Stimulated activated CD8-positive, alpha-beta memory T cell treated with anti-CD3 and anti-CD28 coated beads, Interleukin-15, amount 100 ng/mL, for 4 hours (primary cell): ENCODE measurements at regions not wholly inside any gene's neighbourhood (a gene's known extent, or its start where the extent isn't known, plus 50 kb on each side); places are given as distances from the start of the nearest gene placed in this dataset.

ENCODE experiments used
- DNase-seq, 2 donors: peaks; one replicate each; pipeline ENCODE4 v3.0.0-alpha.2; 2020; ENCODE audit warnings: low read depth in 2 of 2

DNA sequence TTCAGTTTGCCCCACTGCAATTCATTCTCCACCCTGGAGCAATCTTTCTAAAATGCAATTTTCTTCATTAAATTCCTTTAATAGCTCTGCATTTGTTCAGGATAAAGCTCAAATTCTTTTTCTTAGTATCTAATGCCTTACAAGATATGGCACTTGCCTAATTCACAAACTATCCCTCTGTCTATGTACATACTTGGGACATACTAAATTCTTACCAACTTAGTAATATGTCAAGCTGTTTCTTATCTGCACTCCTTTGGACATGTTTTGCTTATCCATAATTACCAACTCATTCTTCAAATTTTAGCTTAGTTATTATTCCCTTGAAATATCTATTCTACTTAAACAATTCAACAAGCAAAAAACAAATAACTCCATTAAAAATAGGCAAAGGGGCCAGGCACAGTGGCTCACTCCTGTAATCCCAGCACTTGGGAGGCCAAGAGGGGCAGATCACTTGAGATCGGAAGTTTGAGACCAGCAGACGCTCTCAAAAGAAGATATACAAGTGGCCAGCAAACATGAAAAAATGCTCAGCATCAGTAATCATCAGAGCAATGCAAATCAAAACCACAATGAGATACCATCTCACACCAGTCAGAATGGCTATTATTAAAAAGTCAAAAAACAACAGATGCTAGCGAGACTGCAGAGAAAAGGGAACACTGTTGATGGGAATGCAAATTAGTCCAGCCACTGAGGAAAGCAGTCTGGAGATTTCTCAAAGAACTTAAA, 96.9 kb downstream of the FAM76B start:
- DNase-seq: no peak

DNA sequence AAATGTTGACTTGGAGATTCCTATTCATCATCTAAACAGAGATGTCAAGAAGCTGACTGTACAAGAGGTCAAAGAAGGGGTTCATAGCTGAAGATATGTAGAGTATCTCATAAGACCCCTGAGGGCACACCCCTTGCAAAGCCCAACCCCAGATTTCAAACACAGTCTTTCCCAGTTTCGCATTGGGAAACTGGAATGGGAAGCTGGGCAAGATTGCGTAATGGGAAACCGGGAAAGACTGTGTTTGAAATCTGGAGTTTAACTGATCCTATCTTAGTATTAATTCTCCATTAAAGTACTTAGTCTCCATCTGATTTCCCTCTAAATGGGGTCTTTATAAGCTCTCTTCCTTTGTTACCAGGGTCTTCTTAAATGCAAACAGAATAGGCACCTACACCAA, 99.5 kb downstream of the FAM76B start:
- no peak for DNase-seq

DNA sequence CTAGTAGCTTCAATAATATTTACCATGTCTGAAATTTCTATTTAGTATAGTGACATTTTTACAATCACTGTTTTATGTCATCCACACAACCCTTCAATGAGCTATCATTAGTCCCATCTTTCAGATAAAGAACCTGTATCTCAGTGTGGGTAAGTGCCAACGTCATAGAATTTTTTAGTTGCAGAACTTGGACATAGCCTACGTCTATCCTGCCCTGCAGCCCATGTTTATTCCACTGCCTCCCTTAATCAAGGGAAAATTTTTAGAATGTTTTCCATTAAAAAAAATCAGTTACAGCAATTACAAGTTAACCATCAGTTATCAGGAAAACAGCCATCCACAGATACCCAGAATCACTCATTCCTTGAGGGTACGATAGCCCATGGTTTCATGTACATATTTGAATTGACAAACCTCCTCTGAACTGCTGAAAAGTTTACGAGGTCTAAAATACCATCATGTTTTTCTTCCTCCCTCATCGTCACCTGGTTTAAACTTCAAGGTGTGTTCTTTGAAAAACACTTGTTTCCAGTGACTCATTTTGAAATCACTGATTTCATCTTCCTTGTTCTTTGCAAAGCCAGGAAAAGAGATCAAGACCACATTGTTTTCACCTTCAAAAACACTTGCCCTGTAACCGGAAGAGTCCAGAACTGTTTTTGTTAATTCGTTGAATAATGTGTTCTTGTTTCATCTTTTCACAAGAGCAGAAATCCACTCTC, 100.9 kb downstream of the FAM76B start:
- no peak for DNase-seq

DNA sequence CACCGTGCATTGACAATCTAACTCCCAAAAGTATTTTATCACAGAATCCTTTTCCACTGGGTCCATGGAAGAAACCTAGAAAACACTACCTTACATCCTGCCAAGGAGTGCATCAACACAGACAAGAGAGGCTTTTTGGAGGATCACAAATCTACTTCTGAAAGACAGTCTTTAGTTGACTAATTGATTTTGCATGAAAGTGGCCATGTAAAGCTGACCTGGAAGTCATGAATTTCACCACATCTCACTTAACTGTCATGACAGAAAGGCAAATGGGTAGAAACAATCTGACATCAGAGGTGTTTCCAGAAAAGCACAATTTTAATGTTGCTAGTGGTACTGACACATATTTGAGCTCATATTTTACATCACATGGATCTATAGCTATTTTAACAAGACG, 101.6 kb downstream of the FAM76B start:
- no peak for DNase-seq

DNA sequence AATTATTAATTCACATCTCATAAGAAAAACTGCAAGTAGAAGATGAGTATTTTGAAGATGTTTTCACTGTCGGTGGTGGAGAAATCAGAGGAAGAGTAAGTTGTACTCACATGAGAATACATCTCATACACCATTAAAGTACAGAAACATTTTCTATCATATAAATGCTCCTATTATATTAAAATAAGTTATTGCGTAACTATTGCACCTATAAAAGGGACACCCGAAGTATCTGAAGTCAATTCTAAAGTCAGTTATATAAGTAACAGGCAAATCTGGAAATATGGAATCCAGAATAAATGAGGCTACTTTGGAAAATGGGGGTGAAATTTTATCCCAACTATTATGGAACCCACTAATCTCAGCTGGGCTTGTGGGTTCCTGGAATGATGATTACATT, 103.3 kb downstream of the FAM76B start:
- DNase-seq: no peak

DNA sequence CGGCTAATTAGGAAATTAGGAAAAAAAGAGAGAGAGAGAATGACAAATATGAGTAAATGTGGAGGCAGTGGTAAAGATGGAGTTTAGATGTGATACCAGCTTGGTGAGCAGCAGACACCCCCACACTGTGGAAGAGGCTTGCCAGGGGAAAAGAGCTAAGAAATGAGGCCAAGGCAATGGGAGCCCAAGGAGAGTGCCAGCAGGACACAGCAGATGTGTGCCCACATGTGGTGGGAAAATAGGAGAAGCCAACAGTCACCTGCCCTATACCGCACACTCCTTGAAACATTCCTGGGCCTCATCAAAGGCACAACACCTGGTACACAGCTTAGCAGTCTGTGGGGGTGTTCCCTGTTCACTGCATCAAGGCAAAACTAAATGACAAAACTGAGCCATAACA, 104.9 kb downstream of the FAM76B start:
- DNase-seq: no peak

DNA sequence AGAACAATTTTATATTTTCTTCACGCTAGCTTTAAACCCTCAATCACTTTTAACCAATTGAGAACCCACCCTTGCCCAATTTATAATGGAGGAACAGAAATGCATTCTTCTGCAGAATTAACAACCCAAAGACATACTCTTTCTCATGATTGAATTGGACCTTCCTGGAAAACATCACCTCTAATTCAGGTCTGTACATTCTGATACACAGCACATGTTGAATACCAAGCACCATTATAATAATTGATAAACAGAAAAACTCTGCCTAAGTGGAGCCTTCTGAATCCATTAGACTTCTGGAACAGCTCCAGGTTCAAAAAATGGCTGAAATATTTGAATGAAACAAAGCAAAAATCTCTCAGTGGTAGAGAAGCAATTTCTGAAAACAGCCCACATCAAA, 105.4 kb downstream of the FAM76B start:
- no peak for DNase-seq

DNA sequence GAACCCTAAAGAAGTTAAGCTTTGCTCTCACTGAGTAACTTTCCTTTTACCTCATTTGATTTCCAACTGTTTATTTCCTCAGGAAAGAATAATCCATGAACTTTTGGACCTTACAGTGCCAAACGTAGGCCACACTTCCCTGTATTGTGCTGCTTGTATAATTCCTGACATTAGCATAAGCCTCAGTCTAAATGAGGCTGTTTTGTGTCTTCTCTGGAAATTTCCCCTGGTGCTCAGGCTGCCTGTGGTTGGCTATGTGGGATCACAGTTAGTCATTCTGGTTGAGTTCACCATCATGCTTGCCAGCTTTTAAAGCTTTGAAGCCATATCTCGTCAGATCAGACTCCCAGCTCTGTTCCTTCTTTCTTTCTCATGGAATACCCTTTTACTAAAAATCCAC, 107.0 kb downstream of the FAM76B start:
- no peak for DNase-seq

DNA sequence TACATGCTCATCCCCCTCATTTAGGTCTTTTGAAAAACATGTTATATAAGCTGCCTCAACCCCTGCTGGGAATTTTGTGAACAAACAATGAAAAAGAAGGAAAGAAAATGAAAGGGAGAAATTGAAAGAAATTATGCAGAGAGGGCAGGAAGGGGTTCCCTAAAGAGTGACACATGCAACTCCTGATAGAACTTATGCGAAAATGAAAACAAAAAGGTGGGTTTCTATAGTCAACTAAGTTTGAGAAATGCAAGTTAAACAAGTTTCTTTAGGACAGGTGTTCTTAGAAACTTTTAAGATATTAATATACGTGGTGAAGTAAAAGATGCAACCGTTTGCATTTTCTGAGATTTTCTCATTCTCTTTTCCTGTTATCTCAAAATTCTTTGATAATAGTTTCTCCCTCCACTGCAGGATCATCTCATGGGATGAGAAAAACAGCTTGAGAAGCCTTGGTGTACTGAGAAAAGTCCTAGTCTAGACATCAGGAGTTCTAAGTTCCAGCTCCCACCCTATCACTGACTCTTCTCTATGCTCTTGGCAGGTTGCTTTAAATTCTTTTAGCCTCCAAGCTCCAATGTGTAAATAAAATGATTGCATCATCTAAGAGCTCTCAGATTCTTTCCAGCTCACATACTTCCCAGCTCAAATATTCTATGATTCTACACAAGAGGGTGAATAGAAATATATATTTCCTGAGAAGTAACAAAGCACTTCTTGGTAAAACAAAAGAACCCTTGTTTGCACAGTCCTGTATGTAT, 109.2 kb downstream of the FAM76B start:
- DNase-seq: no peak

DNA sequence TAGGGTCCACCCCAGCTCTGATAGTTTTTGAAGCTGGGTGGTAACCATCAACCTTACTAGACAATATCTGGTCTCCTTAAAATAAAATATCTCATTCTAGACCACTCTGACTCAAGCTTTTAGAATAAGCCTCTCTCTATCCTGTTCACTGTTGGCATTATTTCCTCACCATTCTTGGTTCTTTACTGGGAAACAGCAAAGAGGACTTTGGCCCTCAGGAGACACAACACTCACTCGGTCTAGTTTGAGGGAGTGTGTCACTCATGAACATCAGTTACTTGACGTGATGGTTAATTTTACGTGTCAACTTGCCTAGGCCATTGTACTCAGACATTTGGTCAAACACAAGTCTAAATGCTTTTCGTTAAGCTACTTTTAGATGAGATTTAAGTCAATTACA, 110.6 kb downstream of the FAM76B start:
- no peak for DNase-seq

DNA sequence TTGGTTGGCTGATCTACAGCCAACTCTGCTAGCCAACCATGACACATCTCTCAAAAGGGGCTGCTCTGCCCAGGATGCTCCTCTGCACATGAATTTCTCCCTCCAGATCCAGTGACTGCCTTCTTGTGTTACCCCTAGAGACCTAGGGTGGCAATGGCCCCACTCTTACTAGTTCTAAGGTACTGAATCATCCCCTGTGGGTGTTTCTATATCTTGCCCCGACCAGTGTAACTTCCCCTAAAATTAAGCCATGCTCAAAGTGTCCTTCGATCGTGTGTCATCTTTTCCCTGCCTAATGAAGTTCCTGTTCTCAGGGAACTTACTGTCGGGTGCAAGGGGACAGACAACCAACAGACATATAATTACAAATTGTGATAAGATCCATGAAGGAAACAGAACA, 113.3 kb downstream of the FAM76B start:
- DNase-seq: no peak

DNA sequence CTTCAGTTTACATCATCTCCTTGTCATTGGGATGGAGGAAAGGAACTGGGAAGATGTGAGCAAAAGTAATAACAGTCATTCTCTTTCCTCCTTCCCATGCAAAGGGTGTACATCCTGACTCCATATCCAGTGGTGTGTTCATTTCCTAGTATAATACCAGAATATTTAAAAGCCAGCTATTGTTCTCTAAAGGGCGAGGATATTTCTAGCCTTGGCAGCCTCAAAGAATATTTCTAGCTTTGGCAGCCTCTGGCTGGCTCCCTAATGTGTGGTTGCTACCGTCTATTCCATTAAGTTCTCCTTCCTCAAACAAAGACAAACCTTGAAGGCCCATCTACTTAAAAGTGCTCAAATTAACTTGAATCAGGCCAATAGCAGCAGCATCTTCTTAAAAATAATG, 114.0 kb downstream of the FAM76B start:
- no peak for DNase-seq

DNA sequence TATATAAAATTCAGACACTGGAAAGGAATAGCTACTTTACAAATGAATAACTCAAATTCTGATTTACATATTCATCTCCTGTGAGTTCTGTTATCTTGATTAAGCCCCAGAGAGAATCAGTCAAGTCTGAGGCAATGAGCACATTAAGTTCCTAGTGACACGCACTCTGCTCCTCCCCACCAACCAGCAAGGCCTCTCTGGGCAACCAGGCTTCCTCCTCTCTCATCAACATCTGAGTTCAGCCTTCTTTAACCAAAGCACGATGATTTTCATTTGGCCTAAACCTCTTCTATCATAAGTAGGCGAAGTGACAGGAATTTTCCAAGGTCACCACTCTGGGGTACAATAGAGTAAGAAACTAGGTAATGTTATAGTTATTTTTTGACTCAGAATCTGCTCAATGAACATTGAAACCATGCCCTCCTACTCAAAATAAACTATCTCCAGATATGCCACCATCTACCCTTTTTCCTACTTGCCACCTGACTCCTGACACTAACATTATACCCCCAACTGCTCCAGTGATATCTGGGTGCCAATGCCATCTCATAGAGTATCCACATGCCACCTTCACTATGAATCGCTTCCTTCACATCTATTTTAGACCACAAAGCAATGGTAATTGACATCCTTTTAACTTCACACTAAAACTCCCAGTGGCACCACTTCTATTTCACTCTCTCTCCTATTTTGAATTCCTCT, 114.8 kb downstream of the FAM76B start:
- peak in 1 of 2 donors; percentile 5 for DNase-seq

DNA sequence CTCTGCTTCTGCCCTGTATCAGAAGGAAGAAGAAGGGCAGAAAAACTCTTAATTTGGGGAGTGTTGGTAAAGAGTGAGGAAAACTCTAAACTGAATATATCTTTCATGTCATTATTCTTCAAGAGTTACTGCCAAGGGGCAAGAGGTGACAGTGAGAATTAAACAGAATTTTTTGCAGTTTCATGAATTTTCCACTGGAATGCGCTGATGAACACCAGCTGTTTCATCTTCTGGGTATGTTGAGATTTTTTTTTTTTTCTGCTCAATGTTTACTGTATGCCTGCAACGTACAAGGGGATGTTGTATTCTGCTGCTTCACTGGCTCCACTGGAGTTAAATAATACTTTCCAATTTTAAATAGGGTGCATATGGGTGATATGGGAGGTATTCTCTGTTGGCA, 117.8 kb downstream of the FAM76B start:
- DNase-seq: no peak

DNA sequence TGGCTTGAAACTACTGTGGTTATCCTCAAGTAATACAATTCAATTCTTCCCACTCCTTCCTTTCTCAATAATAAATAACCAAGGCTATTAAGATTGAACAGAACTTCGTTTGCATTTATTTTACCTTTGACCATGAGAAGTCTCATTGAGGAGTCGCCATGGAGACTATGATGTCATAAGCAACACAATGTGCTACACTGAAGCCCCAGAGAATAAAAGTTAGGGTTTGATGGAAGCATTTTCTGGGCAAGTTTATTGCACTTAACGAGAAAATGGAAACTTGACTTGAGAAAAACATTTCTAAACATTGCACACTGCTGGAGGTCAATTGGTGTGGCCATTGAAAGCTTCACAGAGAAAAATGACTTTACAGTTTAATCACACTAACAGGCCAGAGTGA, 121.5 kb downstream of the FAM76B start:
- DNase-seq: no peak

DNA sequence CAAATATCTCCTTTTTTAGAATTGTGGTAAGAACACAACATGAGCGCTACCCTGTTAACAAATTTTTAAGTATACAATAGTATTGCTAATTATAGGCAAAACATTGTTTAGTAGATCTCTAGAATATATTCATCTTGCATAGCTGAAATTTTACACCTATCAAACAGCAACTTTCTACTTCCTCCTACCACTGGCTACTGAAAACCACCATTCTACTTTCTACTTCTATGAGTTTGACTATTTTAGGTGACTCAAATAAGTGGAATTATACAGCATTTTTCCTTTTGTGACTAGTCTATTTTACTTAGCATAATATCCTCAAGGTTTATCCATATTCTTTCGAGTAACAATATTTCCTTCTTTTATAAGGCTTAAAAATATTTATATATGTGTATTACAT, 128.4 kb downstream of the FAM76B start:
- no peak for DNase-seq

DNA sequence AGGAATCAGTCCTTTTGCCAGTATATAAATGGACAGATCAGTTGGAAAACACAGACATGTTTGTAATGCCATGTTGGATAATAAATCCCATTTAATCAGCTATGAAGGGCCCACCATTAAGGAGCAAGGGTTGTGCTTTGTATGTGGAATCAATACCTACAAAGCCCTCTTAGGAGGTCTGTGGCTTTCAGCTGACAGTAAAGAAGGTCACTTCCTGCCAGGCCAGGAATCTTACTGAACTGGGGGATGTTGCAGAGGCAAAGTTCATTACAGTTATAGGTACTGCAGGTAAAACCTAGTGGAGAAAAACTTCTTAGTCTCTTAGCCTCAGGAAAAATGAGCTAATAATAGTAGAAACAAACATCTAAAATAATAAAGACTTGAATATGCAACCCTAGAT, 129.5 kb downstream of the FAM76B start:
- no peak for DNase-seq

DNA sequence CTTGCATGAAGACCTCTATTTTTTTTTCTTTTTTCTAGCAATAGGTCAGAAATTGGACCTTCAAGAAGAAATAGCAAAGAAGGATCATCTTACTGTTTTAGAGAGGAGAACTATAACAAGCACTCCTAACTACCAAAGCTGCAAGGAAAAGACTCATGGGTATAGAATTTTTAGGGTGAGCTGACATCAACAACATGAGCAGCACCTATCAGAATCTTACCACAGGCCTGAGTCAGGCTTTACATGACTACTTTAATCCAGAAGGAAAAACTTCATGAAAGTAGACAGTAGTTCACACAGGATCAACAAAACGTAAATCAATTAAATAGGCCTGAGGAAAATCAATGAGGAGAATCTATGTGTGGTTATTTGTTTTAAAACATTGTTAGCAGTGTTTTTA, 130.5 kb downstream of the FAM76B start:
- no peak for DNase-seq

DNA sequence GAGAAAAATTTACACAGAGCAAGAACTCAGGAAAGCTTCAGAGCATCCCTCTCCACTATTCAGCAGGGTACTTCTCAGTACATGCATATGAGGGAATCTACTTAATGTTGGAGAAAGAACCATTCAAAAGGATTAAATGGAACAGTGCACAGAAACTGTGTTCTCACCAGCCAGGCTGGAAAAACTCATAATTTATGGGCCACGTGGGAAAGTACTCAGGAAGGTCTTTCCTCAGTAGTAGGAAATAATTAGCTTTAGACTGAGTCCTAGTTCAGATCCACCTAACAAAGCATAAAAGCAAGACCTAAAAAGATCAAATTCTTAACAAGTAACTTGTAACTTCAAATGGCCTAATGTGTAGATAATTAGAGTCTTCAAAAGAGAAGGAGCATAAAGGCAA, 134.0 kb downstream of the FAM76B start:
- DNase-seq: no peak

DNA sequence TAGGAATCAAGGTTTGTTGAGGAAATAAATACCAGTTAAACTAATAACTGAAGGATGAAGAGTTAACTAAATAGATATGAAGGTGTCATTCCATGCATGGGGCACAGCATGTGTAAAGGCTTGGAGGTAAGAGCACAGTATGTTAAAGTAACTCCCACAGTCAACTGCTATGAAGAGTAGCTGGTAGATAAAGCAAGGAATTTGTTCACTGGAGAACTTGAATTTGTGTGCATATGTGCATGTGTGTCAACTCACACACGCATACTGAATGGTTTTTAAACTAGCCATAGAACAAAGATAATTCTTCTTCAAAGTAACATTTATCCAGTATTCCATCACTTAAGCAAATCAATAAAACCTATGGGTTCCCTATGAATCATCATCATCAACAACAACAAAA, 135.9 kb downstream of the FAM76B start:
- DNase-seq: no peak

DNA sequence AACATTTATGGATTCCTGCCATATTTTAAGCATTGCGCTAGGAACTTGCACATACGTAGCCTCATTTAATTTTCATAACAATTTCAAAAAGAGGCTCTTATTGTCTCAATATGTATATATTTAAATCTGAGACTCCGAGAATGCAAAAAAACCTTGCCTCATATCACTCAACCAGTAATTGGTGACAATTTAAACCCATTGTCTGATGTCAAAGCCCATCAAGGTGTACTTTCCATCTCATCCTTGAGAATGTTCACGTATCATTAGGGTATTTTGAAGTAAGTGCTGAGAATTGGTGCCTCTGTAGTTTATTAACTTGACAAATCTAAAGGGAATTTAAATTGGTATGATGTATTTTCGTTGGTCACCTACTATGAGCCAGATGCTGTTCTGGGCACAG, 136.5 kb downstream of the FAM76B start:
- no peak for DNase-seq

DNA sequence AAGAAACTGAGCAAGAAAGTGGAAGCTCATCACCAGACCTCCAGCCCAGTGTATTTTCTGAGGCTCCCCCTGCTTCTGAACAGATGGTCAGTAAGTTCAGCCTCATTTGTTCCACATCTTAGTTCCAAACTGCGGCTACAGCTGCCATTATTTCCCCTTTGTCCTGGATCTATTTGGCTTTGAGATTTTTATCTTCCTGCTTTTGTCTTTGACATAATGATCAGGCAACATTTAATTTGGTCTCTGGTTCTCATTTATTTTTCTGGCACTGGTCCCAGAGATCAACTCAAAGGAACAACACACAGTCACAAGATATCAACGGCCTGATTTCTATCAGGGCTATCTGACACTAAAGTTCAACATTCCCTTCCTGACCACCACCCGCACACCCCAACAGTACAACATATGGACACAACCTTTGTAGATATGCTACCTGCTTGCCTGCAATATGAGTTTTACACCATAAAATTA, 137.5 kb downstream of the FAM76B start:
- no peak for DNase-seq
